ENCODE measurements at regions not wholly inside any gene's neighbourhood (a gene's known extent, or its start where the extent isn't known, plus 50 kb on each side); places are given as distances from the start of the nearest gene placed in this dataset.
"Not testable (repeated sequence)": the region's sequence is repeated elsewhere in the genome, so short reads cannot be mapped to it uniquely, and the experiment has no call there.

DNA sequence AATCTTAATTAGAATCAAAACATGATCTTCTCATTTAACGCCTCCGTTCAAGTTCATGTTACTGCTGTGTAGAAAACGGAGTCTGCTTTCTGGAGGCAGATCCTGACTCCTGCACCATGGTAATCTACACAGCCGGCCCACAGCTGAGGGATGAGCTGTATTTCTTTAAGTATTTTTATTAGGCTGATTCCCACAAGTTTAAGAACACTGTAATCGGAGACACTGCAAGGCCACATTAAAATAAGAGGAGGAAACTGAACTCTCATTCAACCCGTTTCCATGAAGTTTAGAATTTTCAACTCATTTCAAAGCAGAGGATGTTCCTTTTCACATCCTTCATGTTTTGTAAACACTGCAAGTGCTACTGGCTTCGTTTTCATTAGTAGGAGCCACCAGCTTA lies 372.2 kb downstream of the NFIB start:
- DNase-seq (ENCODE audit: low spot score): no peak

DNA sequence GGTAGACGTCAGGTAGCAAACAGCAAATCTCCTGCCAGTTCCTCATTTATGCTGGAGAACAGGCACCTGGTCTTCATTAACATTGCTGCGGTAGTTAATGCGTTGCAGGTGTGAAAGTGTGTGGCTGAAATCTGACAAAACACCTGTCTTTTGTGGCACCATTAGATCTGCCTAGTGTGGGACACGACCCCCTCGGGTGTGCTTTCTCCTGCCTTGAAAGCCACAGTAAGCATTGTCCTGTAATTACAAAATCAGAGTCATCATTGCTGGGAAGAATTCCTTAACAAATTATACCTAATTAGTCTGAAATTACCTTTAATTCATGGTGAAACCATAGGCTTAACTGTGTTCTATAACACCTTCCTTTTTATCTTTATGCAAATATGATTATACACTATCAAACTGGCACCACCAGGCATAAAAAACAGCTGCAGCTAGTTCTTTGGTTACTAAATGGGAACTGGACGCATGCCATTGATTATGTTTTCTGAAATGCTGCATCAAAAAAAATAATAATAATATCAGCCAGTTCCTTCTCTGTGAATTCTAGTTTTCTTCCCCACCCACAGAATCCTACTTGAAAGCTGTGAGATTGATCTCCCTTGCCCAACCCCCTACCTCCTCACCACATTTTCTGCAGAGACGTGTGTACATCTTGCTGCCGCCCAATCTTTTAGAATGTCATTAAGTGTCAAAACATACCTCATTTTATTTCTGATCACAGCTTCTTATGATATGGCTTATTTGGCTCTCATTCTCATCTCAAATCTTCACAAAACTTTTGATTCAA lies 374.0 kb downstream of the NFIB start:
- DNase-seq (ENCODE audit: low spot score): no peak

DNA sequence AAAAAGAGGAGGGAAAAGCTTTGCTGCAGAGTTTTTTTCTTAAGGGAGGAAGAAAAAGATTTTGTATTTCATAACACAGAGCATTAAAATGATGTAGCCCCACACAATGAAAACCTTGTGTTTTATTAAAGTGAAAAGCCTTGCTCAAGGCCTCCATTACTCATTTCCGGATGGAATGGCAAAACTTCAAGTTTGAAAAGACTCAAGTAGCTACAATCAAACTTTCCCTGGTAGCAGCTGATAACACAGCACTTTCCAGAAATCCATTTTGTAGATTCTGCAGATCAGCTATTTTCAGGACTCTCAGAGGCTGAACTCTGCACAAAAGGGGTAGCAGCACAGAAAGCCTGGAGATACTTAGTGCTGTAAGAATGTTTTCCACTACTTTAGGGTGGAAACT lies 374.8 kb downstream of the NFIB start:
- no peak for DNase-seq (ENCODE audit: low spot score)

DNA sequence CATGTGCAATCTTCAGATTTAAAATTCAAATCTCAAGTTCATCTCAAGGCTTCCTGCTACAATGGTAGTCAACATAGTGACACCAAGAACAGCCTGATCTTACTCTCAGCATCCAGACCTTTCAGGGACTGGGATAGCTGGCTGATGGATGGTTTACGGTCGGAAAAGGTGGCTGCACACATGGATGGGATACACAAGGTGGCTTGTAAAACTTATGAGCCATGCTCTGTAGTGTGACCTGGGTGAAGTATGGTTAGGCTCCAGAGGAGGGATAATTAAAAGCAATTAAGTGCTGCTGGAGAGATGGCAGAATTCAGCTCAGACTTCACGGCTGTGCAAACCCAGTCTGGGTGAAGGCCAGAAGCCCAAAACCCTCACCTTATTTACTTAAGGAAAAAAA lies 379.5 kb downstream of the NFIB start:
- DNase-seq (ENCODE audit: low spot score): no peak

DNA sequence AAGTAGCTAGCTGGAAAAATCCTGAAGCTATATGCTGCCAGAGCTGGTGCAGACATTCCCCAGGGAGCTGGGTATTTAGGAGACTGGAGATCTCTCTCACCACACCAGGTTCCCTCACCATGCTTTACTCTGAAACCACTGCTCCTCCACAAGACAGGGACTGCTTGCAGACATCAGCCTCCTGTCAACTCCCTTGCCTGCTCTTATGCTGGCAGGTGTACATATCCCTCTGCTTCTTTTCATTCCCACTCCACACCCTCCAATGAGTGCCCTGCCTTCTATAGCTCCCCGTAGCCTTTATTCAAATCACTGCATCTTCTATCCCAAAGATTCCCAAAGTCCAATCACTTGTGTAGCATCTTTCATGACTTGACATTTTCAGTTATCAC lies 380.7 kb downstream of the NFIB start:
- no peak for DNase-seq (ENCODE audit: low spot score)

DNA sequence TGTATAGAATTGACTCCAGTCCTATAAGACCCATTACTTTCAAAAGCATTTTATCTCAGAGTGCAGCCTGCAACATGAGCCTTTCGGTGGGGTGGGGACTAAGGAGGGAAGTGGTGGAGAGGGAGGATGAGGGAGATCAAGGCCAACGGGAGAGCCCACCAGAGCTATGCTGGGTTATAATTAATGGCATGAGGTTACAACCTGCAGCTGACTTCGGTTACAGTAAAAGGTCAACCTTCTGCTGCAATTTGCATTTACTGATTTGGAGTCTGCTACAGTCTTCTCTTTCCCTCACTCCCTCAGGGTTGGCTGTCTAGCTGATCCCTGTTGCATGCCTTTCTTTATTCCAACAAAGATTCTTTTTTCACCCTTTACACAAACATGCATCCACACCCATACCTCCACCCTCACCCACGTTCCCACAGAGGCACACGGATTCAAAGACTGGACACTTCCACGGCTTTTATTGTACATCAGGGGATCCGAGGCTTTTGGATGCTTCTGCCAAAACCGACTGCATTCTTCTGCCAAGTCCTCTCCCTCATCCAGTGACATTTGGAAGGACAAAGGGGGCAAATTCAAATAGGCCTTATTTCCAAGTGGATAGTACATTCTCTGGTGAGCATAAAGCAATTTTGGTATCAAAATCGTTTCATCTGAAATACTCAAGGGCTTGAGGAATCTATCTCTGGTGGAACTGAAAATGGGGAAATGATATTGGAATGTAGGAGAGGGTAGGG lies 381.2 kb downstream of the NFIB start:
- DNase-seq (ENCODE audit: low spot score): no peak

DNA sequence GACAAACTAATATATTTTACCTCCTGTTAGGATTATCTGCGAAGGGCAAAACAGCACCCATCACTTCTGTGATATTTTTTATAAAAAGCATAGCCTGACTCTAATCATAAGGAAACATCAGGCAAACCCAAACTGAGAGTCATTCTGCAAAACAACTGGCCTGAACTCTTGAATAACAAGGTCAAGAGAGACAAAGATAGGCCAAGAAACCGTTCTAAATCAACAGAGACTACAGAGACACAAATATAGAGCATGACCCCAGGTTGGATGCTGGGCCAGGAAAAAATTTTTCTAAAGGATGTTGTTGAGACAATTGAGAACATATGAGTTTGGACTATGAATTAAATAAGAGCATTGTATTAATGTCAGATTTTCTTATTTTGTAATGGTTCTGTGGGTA lies 384.9 kb downstream of the NFIB start:
- no peak for DNase-seq (ENCODE audit: low spot score)

DNA sequence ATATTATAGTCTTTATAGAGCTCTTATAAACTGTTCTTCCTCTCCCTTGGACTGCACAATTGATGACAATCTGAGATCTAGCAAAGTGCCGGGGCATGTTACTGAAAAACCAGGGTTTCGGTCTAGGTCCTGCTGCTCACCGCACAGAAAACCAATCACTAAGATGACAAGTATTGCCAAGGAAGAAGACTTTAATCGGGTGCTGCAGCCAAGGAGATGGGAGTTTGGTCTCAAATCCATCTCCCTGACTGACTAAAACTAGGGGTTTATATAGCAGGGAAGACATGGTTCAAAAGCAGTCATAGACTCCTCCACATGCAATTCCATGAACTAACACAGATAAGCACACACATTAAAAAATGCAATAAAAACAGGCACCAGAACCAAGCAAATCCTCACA lies 390.6 kb downstream of the NFIB start:
- DNase-seq (ENCODE audit: low spot score): no peak

DNA sequence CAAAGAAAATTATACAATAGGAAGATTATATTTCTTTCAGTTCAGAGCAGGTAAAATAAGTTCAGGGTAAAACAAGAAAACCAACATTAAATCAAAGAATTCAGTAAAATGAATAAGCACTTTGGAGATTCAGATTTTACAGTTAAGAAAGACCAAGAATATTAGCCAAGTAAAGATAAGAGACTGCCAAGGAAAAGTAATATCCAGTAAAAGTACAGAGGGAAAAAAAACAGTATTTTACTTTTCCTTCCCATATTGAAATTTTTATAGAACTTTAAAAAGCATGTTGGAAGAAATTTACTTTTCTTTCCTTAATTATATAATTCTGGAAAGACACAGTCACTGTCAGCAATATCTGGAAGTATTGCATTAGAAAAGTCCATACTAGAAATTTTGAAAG lies 393.4 kb downstream of the NFIB start:
- DNase-seq (ENCODE audit: low spot score): no peak

DNA sequence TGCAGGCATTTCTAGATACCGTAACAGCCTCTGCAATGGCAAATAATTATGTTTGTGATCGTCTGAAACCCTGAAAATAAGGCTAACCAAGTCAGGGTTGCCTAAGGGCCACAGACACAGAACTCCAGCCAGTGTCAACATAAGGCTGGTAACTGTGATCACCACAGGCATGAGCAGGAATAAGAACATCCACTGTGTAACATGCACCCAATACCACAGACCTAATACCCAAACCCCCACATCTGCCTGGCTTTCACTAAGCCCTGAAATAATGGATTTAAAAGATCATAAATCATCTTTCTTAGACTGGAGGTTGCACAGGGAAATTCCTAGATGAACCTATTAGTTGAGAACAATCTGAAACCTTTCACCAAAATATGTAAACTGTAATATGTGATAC lies 394.5 kb downstream of the NFIB start:
- no peak for DNase-seq (ENCODE audit: low spot score)

DNA sequence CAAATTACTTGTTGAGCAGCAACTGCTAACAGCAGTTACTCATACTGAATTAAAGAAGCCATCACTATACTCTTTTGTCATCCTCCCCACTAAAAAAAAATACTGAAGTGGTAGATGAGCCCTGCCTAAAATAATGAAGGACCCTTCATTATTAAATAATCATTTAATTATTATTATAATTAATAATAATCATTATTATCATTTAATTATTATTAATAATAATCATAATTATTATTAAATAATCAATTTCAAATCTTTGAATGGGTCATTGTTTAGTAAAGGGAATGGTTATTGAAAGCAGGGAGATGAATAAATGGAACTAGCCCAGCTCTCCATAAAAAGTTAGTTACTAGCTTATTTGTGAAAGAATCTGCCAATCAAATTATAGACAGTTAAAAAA lies 396.4 kb downstream of the NFIB start:
- DNase-seq (ENCODE audit: low spot score): no peak

DNA sequence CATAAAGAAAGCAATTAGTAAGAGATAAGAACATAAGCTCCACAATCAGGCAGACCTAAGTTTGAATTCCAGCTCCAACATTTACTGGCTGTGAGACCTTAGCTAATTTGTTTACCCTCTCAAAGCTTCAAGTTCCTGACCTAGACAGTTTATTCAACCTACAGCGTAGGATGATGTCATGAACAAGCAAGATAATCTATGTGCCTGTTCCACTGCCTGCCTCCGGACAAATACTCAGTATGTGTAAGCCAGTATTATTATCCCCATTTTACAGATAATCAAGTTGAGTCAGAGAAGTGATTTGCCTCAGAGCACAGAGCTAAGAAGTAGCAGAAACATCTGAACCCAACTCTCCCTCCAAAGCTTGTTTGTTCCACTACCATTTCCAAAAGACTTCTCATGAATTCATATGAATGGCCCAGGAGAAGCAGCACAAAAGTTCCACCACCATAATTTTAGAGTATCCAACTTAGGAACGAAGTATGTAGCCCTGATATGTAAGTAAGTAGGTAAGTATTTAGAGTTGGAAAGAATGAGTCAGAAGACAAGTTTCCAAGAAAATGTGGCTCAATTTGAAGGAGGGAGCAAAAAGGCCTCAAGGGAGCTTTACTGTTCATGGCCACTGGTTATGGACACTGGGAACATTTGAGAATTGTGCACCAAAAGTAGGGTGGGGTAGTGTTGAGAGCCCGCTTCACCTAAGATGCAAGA lies 398.2 kb downstream of the NFIB start:
- peak; percentile 9 for DNase-seq (ENCODE audit: low spot score)

DNA sequence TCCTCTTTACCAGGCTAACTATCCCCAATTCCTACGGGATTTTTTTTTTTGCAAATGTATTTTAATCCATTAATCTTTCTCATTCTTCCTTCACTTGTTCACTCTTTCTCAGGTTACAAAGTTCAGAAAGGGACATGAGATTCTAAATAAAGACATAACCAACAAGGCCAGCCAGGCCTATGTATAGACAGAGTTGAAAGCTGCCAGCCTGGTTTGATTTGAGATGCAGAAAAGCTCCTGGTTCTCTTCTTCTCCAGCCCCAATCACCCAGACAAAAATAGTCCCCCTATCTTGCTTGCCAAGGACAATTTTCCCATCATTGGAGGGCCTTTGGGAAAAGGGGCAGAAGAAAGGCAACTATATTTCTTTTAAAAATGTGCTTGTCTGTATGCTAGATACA lies 398.8 kb downstream of the NFIB start:
- DNase-seq (ENCODE audit: low spot score): no peak

DNA sequence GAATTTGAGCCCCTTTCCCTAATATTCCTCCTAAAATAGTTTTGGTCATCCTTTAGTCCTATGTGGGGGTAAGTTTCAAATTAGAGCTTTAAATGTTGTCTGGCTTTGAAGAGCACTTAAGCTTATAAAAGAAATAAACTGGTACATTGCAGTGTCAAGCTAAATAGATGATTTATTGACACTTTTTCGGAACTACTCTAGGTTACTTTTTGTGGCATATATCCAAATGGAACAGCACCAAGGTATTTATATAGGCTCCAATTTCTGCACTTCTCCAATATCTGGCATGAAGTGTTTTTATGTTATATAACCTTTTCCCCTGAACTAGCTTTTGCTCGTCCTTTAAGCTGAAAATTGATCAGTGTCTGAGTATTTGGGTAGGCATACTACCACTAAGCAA lies 402.5 kb downstream of the NFIB start:
- DNase-seq (ENCODE audit: low spot score): no peak

DNA sequence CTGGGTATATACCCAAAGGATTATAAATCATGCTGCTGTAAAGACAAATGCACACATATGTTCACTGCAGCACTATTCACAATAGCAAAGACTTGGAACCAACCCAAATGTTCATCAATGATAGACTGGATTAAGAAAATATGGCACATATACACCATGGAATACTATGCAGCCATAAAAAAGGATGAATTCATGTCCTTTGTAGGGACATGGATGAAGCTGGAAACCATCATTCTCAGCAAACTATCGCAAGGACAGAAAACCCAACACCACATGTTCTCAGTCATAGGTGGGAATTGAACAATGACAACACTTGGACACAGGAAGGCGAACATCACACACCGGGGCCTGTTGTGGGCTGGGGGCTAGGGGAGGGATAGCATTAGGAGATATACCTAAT lies 406.1 kb downstream of the NFIB start:
- not testable (repeated sequence) for DNase-seq (ENCODE audit: low spot score)

DNA sequence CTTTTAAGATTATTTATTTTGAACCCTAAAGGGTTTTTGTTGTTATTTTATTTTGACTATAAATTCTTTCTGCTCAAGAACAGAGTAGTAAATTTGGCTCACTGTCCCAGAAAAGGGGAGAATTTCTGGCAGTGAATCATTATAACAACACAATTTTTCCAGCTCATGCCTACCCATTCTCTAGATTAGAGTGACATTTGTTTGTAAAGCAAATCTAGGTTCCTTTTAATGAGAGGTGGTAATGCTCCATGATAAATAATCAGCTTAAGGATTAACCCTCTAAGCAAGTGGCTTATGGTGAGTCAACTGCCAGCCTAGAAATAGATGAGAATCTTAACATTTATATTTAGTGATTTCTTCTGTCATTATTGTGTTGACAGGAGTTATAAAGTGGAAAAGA lies 409.2 kb downstream of the NFIB start:
- no peak for DNase-seq (ENCODE audit: low spot score)

DNA sequence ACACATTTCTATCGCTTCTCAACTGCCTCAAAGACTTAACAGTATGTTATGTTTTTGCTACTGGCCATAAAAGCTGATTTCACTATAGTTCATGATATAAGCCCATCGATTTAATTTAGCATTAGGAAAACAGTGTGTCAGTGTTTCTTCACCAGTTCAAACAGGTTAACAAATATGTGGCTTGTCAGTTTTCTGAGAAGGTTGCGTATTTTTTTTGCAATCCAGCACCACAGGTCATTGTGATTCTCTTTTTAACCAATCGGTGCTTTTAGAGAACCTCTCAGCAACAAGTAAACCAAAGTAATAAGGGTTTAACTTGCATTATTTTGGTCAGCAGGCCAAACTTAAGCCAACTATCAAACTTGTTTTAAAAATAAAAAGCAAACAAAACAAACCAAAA lies 409.6 kb downstream of the NFIB start:
- DNase-seq (ENCODE audit: low spot score): no peak

DNA sequence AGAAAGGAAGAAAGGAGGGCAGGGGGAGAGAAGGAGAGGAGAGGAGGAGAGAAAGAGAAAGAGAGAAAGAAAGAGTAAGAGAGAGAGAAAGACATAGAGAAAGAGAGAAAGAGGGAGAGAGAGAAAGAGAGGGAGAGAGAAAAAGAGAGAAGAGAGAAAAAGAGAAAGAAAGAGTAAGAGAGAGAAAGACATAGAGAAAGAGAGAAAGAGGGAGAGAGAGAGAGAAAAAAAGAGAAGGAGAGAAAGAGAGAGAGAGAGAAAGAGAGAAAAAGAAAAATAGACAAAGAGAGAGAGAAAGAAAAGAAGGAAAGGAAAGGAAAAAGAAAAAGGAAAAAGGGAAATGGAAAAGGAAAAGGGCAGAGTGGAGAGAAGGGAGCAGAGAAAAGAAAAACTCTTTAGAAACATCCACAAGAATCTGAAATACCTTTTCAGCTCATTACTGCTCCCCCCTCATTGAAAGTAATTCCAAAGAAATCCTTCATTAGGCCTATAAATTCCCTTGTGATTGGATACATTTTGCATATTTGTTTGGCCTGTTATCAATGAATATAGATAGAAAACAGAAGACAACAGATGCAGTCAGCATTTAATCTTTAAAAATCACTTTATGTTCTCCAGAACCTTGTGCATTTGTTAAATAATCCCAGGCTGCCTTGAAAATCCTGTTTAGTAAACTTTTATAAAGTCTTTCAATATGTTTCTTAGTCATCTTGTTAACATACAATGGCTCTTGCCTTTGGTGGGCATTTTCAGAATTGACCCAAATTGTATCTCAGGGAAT lies 411.5 kb downstream of the NFIB start:
- no peak for DNase-seq (ENCODE audit: low spot score)

DNA sequence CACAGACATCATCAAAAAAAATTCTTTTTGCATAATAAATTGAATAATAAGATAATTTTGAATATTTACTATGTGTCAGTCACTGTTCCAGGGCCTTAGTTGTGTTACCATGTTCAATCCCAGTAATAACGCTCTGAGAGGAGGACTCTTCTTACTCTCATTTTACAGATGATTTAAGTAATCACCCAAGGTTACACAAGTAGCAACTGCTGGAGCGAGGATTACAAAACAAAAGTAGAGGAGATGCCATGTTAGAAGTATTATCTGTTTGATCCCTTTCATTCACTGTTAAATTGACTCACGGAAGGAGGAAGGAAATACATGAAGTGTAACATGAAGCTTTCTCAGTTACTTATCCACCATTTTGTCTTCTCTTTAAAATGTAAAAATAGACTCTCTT lies 412.8 kb downstream of the NFIB start:
- DNase-seq (ENCODE audit: low spot score): no peak

DNA sequence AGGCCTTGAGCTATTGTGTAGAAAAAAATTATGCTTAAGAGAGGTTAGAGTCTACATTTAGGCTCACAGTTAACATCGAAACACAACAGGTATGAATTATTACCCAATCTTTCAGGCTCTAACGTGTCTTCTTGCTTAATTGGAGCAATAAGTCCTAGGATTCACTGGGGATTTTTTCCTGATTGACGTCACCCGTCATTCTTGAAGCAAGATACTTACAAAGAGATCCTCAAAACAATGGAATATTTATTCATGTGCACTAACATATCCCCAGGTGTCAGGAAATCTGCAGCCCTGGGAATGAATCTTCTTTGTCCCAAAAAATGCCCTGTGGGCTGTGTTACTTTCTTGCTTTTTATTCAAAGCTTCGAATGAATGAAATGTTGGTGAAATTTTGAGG lies 413.5 kb downstream of the NFIB start:
- DNase-seq (ENCODE audit: low spot score): no peak

DNA sequence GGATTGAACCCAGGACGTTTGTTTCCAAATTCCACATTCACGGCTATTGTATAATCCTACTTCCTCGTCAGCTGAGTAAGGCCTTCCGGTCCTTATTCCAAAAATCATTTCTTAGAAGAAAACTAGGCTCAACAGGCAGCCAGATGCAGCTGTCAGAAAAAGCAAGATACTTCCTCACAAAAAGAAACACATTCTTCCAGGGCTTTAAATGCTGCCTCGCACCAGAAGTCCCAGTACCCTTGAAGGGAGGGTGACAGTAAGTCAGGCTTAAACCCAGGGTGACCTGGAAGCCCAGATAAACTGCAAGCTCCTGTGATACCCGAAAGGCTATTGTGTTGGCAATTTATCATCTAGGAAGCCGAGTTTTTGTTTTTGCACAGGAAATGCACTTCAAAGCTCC lies 414.0 kb downstream of the NFIB start:
- DNase-seq (ENCODE audit: low spot score): no peak

DNA sequence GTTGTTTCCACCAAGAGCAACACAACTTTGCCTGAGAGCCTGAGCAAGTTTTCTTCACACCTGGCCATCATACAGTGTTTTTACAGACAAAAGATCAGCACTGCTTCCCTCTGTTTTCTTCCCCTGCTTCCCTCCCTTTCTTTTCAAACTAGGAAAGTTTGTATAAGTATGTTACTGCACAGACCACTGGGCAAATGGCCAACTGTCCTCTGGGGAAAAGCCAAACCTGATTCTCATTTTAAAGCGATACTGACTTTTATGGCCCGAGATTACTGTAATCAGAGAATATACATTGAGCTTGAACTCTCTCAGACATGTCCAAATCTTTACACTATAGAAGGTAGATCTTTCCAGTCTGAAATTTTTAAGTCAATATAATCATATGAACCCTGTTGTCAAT lies 415.0 kb downstream of the NFIB start:
- no peak for DNase-seq (ENCODE audit: low spot score)
